Central memory CD4-positive, alpha-beta T cell (primary cell): ENCODE measurements at regions not wholly inside any gene's neighbourhood (a gene's known extent, or its start where the extent isn't known, plus 50 kb on each side); places are given as distances from the start of the nearest gene placed in this dataset.

ENCODE experiments used
- DNase-seq: peaks from one replicate; pipeline ENCODE4 v3.0.0; 2022

DNA sequence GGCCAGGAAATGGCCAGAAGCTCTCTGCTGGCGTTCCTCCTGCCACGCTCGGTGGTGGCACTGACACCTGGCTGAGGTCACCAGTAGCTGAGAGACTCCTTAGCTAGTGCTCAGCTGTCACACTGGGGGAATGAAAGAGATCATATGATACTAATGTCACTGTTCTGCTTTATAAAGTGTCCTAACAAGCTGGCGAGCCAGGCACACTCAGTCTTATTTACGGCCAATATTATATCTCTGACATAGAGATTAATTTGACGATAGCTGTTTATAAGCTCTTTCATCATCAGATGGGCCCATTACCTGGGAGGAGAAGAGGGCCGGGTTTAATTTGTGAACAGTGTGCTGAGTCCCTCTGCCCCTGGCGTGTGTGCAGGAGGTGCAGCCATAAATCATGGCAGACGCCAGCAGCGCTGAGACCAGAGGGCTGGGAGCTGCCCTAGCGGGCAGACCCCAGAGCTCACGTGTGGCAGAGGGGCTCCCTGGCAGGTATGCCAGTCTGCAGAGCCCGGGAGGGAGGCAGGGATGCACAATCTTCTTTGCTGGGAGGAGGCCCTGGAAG lies 246.5 kb downstream of the HAUS1 start:
- DNase-seq: no peak

- DNase-seq: no peak
Observed at GRCh38 chr18:46352520-46353250, 248.5 kb downstream of the HAUS1 start.

- DNase-seq: no peak
Observed at GRCh38 chr18:46353460-46353859, 249.3 kb downstream of the HAUS1 start.

- no peak for DNase-seq
Observed at GRCh38 chr18:46356278-46357033, 252.3 kb downstream of the HAUS1 start.

DNA sequence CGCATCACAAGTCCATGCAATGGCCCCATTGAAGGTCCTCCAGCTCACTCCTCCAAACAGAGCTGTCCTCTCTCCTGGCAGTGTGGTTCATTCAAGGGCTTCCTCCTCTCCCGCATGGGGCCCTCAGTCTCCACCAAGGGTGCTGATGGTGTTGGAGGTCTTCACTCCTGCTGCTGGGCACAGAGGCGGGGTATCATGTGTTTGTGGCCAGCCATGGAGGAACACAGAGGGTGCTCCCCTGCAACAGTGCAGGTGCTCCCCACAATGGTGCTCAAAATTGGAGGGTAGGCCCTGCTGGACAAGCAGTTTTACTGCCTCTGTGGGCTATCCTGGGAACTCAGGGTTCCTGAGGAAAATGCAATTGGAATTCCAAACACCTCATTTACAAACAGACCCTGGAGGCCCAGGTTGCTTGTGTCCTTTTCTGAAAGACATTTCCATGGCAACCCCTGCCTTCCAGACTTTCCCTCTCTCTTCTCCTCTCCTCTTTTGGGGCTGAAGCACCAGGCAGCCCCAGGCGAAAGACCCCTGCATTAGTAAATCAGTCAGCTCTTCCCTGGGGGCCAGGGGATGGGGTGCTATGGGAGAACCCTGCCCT lies 256.0 kb downstream of the HAUS1 start:
- DNase-seq: no peak

GRCh38 chr18:46360866-46361265 lies 256.7 kb downstream of the HAUS1 start:
- DNase-seq: no peak

- no peak for DNase-seq
Observed at GRCh38 chr18:46362533-46362932, 258.3 kb downstream of the HAUS1 start.

- DNase-seq: no peak
Observed at GRCh38 chr18:46364048-46364447, 259.9 kb downstream of the HAUS1 start.

- DNase-seq: no peak
Observed at GRCh38 chr18:46366201-46366600, 262.0 kb downstream of the HAUS1 start.

DNA sequence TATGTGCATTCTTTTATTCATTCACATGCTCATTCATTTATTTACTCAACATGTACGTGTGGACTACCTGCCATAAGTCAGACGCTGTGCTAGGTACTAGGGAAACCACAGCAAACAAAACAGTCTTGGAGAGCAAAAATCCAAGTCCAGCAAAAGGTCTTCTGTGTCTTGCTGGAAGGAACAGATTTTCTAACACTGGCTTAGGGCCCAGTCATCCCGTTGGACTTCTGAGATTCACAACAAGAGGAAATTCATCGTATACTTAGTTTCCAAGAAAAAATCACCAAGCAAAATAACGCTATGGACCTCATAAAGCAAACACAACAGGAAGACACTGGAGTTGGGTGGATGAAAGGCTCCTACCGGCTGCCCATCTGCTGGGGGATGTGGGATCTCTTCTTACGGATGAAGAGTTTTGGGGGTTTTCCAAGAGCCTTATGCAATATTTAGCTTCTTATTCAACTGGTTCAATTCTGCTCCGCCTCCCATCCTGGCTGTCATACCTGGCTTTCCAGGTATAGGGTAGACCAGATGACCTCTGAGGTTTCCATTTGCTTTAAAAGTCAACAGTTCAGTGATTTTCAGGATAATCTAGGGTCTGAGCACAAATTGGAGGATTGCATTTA lies 262.7 kb downstream of the HAUS1 start:
- no peak for DNase-seq

- DNase-seq: no peak
Observed at GRCh38 chr18:46369323-46369722, 265.1 kb downstream of the HAUS1 start.

GRCh38 chr18:46370898-46371297 lies 266.7 kb downstream of the HAUS1 start:
- no peak for DNase-seq

- DNase-seq: no peak
Observed at GRCh38 chr18:46372670-46373069, 268.5 kb downstream of the HAUS1 start.

GRCh38 chr18:46373131-46373530 lies 268.9 kb downstream of the HAUS1 start:
- no peak for DNase-seq

GRCh38 chr18:46373791-46374190 lies 269.6 kb downstream of the HAUS1 start:
- DNase-seq: no peak

- DNase-seq: no peak
Observed at GRCh38 chr18:46374850-46375249, 270.7 kb downstream of the HAUS1 start.

DNA sequence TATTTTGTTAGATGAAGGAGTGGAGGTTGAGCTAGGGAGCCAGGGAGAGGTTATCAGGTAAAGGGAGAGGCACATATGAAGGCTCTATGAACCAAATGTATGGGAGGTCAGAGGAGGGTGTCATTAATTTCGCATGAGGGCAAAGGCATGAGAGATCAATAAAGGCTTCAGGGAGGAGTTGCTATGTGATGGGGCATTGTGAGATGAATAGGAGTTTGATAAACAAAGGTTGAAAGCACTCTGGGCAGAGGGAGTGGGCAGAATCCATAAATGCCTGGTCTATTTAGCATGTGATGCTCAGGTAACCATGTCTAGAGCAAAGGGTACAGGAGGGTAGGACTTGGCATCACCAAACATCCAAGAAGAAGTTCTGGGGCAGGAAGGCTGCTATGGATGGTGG lies 273.4 kb downstream of the HAUS1 start:
- DNase-seq: no peak

DNA sequence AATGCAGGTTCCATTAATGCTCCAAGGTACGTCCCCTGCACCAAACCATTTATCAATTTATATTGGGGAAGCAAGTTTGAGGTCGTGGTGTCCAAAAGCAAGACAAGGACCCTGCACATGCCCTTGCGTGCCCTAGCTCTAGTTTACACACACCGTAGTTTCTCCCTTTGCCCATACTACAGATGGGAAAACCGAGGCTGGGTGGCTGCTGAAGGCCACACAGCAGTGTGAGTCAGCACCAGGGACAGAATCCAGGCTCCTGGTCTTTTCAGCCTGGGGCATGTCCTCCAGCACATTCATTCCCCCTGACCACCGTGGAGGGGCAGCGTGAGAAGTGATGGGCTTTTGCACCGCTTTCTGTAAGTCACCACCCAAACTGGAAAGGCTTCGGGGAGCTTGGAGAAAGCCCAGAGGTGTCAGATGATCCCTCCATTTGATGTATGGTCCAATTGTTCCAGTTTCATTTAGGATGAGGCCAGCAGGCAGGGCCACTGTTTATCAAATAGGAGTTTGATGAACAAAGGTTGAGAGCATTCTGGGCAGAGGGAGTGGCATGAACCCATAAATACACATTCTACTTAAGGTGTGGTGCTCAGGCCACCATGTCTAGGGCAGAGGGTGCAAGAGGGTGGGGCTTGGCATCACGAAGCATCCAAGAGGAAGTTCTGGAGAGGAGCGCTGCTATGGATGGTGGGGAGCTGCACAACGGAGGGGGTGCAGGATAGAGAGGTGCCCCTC lies 274.1 kb downstream of the HAUS1 start:
- DNase-seq: no peak

DNA sequence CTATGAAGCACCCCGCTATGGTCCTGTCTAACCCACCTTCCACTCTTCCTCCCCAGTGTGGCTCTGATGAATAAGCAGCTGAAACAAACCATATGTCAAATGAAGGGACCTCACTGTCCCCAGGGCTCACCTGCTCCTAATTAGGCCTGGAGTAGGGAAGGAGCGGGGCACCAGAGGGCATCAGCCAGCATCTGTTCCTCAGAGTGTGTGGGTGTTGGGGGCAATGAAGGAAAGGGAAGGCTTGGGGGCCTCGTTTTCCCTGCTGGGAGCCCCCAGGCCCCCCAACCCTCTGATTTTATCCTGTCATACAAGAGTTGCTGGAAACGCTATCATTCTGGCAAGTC lies 274.7 kb downstream of the HAUS1 start:
- DNase-seq: no peak

DNA sequence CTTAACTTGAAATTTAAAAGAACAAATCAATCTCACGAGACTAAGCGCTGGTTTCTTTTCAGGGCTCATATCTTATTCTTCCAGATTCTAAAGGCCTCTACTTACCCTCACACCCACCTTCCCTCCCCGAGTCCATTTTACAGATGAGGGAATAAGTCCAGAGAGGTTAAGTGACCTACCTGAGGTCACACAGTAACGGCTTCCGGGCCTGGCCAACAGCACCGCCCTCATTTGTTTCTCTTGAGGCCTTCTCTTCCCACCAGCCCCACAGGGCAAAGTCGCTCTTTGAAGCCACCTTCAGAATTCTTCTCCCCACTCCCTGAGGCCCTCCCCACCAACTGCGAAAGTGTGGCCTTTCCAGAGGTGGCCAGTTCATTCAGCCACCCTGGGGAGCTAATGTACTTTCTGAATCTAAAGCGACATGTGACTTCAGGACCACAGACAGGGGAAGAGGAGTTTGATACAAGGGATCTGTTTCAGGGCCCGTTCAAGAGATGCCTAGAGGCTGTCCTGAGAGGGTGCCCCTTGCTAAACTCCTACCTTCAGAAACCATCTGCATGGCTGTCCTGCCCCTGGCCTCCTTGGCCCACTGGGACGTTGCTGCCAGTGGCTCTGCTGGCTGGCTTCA lies 275.3 kb downstream of the HAUS1 start:
- no peak for DNase-seq

- no peak for DNase-seq
Observed at GRCh38 chr18:46385124-46385523, 271.9 kb downstream of the LOXHD1 start.

GRCh38 chr18:46386788-46387187 lies 270.2 kb downstream of the LOXHD1 start:
- no peak for DNase-seq
